ENCODE measurements at regions not wholly inside any gene's neighbourhood (a gene's known extent, or its start where the extent isn't known, plus 50 kb on each side); places are given as distances from the start of the nearest gene placed in this dataset.

DNA sequence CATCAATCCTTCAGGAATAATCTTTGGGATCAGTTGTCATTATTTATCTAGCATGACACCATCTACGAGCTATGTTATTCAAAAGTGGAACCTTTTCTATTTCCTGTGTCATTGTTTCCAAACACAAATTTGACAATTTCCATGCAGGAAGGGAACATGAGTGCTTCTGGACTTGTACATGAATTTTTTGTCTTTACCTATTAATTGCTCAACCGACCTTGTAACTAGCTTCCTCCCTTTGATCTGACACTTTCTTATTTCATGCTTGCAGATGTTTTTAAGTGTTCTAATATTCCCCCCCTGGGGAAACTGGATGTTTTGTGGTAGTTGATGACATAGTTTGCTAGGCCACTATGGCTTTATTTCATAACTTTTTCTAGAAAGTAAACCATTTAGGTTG, 139.4 kb downstream of the BMP2 start:
- TF ChIP-seq EZH2phosphoT487 (IDR thresholded peaks at IDR 0.05; ENCODE audit: insufficient read depth, low read depth): no peak
- no peak for TF ChIP-seq EZH2 (IDR thresholded peaks at IDR 0.05; ENCODE audit: insufficient read depth, poor library complexity, severe bottlenecking)

Measured in GM23248 (cell line).